ENCODE measurements at regions not wholly inside any gene's neighbourhood (a gene's known extent, or its start where the extent isn't known, plus 50 kb on each side); places are given as distances from the start of the nearest gene placed in this dataset.

DNA sequence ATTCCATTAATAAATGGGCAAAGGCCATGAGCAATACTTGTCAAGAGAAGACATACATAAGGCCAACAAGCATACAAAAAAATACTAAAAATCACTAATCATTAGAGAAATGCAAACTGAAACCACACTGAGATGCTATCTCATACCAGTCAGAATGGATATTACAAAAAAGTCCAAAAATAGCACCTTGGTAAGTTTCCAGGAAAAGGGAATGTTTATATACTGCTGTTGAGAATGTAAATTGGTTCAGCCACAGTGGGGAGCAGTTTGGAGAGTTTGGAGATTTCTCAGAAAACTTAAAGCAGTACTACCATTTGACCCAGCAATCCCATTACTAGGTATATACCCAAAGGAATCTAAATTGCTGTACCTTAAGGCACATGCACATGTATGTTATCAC lies 467.7 kb downstream of the CDH11 start:
- DNase-seq (ENCODE audit: low read depth in 2 of 2) = peak; percentile 69 to 74

DNA sequence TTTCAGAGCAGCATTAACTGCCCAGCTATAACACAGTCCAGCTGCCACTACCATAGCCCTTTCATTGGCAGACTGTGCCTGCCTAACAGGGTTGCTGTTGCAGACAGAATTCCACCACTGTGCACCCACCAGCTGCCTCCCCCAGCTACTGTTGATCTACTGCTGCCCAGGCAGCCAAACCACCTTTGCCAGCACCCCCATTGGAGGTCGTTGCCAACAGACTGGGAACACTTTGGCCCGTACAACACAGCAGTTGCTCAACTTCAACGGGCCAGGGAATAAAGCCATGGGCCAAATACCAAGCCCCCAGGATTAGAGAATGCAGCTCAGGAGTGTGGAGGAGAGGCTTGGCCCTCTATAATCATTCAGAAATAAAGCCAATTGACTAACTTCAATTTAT lies 473.6 kb downstream of the CDH11 start:
- DNase-seq (ENCODE audit: low read depth in 2 of 2) = no peak

DNA sequence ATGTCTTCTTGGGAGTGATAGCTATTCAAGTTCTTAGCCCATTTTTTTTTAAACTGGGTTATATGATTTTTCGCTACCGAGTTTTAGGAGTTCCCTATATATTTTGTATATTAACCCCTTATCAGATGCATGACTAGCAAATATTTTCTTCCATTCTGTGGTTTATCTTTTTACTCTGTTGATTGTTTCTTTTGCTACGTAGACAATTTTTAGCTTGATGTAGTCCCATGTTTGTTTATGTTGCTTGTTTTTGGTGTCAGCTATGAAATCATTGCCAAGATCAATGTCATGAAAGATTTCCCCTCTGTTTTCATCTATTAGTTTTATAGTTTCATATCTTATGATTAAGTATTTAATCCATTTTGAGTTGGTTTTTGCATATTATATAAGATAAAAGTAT lies 480.5 kb downstream of the CDH11 start:
- DNase-seq (ENCODE audit: low read depth in 2 of 2) = no peak

DNA sequence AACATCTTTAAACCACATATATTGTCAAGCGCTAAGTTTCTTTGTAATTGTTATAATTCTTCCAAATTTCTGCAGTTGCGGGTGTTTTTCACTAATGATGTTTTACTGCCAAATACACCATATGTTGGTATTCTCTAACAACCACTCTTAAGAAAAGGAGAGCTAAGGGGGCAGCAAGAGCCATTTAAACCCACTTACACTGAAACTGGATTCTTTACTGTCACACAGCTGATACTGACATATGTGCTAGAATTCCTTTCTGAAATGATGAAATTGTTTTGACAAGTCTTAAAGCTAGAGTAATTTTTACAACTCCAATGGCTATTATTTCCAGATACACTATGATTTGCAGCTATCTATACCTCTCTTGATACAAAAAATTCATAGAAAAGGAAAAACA lies 483.1 kb downstream of the CDH11 start:
- DNase-seq (ENCODE audit: low read depth in 2 of 2) = no peak

DNA sequence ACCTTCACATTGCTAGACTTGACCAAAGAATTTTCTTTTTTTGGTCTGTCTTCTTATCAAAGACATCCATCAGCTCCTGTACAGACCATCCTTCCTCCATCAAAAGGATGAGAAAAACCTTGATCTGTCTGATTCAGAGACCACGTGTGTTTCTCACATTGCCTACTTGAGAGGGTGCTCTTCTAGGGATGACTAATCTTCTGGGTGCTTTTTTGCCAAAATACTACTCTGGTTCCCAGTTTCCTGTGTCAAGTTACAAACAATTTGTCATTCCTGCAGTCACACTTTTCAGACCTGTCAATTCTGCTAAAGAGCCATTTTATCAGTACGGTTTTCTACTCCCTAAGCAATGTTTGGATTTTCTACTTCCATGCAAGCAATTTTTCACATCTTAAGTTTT lies 492.2 kb downstream of the CDH11 start:
- DNase-seq (ENCODE audit: low read depth in 2 of 2) = no peak

DNA sequence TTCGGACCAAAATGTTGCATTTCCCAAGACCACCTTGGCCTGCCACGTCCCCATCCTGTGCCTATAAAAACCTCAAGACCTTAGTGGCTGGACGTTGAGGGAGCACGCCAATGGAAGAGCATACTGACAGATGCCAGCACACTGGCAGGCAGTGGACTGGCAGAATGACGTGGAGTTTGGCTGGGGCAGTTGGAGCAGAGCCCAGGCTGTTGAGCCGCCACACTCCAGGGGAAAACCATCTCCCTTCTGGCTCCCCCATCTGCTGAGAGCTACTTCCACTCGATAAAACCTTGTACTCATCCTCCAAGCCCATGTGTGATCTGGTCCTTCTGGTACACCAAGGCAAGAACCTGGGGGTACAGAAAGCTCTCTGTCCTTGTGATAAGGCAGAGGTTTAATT lies 494.1 kb downstream of the CDH11 start:
- DNase-seq (ENCODE audit: low read depth in 2 of 2) = no peak

DNA sequence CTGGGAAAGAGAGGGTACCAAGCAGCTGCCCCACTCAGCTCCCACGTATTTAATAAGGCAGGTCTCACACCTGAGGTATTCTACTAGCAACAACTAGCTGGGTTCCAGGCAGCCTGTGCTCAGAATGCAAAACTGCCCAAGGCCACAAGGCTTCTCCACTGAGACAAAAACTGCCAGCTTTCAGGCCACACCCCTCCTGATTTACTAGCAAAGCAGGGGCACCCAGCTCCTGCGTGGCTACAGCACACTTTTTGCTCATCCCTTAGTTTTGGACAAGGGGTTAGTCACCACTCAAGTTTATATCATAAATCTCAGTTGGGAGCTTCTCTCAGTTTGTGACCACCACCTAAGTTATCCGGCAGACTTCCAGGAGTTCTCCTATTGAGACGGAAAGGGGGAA lies 494.6 kb downstream of the CDH11 start:
- no peak for DNase-seq (ENCODE audit: low read depth in 2 of 2)

DNA sequence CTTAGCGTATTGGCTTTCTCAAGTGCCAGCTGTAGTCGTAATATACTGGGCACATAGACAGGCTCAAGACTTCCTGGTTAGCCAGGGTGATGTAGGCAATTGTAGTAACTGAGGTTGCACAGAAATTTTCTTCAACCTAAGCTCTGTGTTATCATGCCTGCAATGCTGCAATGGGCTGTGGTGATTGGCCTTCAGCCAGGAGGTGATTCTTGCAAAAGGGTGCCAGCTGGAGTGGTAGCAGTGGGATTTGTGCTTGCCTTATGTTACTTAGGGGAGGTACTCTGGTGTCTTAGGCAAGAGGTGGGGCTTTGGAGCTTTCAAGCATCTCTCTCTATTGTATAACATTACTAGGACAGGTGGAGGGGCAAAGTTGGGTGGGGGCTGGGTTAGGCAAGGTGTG lies 495.1 kb downstream of the CDH11 start:
- no peak for DNase-seq (ENCODE audit: low read depth in 2 of 2)

GRCh38 chr16:64621616-64622015 lies 500.2 kb downstream of the CDH11 start:
- peak in 1 of 2 experiments; percentile 21 for DNase-seq (ENCODE audit: low read depth in 2 of 2)

GRCh38 chr16:64617836-64618476 lies 503.9 kb downstream of the CDH11 start:
- peak in 1 of 2 experiments; percentile 9 for DNase-seq (ENCODE audit: low read depth in 2 of 2)

DNA sequence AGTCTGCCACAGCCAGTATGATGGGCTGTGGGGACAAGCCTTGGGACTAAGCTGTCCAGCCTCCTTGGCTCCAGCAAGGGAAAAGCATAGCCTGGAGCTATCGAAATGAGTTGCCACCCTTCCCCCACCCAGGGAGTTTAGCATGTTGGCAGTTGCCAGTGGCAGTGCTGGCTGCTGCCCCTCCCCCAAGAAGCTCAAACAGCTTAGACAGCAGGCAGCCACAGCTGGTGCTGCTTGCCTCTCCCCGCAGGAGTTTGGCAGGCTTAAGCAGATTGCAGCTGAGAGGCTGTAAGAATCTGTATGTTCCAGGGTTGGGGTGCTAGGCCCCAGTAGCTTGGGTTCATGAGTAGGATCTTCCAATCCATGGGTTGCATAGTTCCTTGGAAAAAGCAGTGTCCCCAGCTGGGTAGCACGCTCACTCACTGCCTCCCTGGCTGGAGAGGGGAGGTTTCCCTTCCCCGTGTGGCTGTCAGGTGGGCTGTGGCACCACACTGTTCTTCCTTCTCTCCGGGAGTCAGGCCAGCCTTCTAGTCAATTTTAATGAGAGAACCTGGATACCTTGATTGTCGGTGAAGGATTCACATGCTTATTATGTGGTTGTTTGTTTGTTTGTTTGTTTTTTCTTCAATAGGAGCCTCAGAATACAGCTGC lies 506.1 kb downstream of the CDH11 start:
- DNase-seq (ENCODE audit: low read depth in 2 of 2) = peak in 1 of 2 experiments; percentile 10

DNA sequence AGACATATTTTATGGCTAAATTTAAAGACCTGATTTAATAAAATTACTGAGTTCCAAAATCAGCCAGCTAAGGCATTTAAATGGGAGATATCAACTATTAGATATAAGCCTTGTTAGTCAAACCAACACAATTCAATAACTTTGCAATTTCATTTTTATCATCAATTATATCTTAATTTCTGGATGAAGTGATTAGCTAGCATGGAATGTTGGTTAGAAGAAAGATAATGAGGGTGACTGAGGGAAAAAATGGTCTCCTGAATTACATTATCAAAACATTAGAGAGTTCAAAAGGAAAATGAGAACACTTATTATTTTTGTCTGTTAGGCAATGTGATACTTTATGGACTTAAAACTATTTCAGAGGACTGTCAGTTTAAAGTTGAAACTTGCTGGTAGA lies 525.7 kb downstream of the CDH11 start:
- no peak for DNase-seq (ENCODE audit: low read depth in 2 of 2)

DNA sequence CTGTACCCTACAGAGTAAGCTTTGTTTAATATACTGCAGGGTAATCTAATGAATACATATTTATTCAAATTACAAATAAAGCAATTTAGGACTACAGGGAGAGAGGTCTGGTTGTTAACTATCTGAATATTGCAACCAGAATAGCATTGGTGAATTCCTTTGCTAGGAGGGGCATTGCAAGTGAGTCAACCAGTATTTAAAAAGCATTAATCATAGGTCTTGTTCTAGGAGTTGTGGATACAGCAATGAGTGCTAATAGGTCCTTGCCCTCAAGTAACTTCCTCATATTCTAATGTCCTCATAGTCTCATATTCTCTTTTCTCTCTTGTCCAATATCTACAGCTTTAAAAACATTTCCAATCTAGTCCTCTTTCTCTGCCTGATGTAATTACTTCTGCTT lies 531.4 kb downstream of the CDH11 start:
- no peak for DNase-seq (ENCODE audit: low read depth in 2 of 2)

DNA sequence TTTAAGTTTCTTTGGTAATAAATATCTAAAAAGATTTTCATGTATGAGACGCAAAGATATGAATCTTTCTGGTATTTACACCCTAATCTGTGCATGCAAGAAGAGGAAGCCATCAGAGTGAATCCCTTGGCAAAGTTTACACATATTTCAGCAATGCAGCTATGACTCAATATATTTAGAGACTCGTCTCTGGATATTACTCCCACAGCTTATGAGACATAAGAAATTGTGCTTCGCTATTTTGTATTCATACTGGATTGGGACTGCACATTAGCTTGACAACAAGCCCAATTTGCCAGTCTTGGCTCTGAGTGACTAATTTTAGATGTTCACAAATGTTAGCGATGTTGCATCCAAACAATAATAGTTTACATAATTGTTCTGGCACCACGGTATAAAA lies 532.0 kb downstream of the CDH11 start:
- peak; percentile 63 to 67 for DNase-seq (ENCODE audit: low read depth in 2 of 2)

- no peak for DNase-seq (ENCODE audit: low read depth in 2 of 2)
These were observed 535.1 kb downstream of the CDH11 start for GRCh38 chr16:64586781-64587180.

- DNase-seq (ENCODE audit: low read depth in 2 of 2) = no peak
These were observed 536.5 kb downstream of the CDH11 start for GRCh38 chr16:64585367-64585766.

DNA sequence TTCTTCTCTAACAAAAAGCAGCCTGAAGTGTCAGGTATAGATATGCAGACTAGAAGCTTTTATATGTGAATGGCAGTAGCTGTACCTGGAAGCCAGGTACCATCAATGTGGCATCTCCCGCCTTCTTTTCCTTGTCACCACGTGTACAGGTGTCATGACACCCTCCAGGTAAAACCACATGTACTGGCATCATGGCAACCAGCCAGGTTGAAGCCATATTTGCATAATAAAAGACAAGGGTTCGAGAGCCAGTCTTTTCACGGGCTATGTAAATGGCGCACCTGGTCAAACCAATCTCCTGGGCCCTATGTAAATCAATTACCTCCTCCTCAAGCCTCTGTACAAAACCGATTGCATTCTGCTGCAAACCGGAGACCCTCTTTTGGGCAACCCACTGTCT lies 541.3 kb downstream of the CDH11 start:
- DNase-seq (ENCODE audit: low read depth in 2 of 2) = no peak

GRCh38 chr16:64579712-64580111 lies 542.2 kb downstream of the CDH11 start:
- DNase-seq (ENCODE audit: low read depth in 2 of 2) = no peak

DNA sequence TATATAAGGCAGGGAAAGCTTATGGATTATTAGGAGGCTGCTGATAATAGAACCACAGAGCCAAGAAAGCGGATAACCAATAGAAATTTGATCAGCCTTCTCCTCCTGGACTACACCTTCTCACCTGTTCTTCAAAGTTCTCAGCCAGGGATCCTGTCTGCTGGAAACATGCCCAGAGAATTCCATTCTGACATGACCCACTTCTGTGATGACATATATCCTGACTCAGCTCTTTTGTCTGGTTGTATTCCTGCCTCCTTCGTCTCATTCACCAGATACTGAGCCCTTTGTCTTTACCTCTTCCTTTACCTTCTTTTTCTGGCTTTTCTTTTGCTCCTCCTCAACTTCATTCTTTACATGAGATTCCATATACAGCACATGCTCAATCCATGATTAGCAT lies 576.1 kb downstream of the CDH11 start:
- DNase-seq (ENCODE audit: low read depth in 2 of 2) = no peak

DNA sequence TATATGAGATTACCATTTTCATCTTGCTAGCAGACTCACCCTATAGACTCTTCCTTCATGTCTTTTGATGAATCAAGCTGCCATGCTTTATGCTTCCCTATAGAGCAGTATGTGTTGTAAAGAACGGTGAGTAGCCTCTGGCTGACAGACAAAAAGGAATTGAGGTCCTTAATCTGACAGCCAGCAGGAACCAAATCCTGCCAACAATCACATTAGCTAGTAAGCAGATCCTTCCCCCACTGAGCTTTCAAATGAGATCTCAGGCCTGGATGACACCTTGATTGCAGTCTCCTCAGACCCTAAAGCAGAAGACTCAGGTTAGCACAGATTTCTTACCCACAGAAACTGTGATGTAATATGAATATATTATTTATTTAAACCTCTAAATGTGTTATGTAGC lies 577.0 kb downstream of the CDH11 start:
- no peak for DNase-seq (ENCODE audit: low read depth in 2 of 2)

DNA sequence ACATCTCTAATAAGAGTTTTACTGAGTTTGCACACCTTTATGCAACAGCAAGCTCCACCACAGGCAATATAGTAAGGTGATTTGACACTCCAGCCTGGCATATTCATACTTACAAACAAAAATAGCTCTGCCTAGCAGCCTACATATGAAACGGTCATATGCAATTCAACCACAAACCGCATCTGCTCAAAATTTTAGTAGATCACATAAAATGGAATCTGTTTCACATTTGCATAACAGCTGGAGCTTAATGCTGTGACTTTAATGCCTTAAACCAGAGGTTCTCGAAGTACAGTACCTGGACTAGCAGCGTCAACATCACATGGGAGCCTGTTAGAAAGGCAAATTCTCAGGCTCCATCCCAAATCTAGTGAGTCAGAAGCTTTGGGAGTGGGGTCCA lies 578.4 kb downstream of the CDH11 start:
- peak; percentile 49 to 51 for DNase-seq (ENCODE audit: low read depth in 2 of 2)

- DNase-seq (ENCODE audit: low read depth in 2 of 2) = no peak
These were observed 578.8 kb downstream of the CDH11 start for GRCh38 chr16:64543031-64543430.

- no peak for DNase-seq (ENCODE audit: low read depth in 2 of 2)
These were observed 579.7 kb downstream of the CDH11 start for GRCh38 chr16:64542152-64542551.

DNA sequence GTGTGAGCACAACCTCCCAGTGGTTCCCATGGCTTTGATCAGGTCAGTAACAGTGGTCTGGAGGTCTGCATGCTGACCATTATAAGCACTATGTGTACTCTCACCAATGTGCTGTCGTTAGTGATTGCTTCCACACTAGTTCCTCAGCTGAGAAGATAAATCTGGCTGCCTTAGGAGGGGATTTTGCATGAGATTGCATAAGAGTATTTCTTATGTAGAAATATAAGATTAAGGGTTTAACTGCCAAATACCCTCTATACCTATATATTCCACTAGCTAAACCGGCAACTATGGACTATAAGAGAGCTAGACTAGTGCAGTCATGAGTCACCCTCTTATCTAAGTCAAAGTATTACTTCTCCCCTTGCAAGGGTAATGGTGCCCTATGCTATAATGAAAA lies 580.2 kb downstream of the CDH11 start:
- no peak for DNase-seq (ENCODE audit: low read depth in 2 of 2)

Measured in fibroblast of skin of left quadriceps (primary cell).